Neuronal stem cell (in vitro differentiated cells): ENCODE measurements at regions not wholly inside any gene's neighbourhood (a gene's known extent, or its start where the extent isn't known, plus 50 kb on each side); places are given as distances from the start of the nearest gene placed in this dataset.

Source experiments
- DNase-seq: peaks from one replicate; pipeline ENCODE4 v3.0.0-alpha.2; 2013; ENCODE audit warnings: low spot score
- H2AFZ ChIP-seq: one replicate; pipeline ENCODE4 v1.6.1; 2013; ENCODE audit warnings: mild to moderate bottlenecking, low read length, inconsistent platforms
- H2AK5ac ChIP-seq: 2 replicates; pipeline ENCODE4 v1.6.1; 2013; ENCODE audit warnings: low read depth, mild to moderate bottlenecking, inconsistent platforms, low read length, moderate library complexity, mixed read lengths
- H2BK120ac ChIP-seq: 2 replicates; pipeline ENCODE4 v1.6.1; 2013; ENCODE audit warnings: low read depth, mild to moderate bottlenecking, inconsistent platforms, low read length, moderate library complexity, mixed read lengths
- H2BK12ac ChIP-seq: one replicate; pipeline ENCODE4 v1.6.1; 2013; ENCODE audit warnings: low read length, inconsistent platforms
- H2BK15ac ChIP-seq: 2 replicates; pipeline ENCODE4 v1.6.1; 2013; ENCODE audit warnings: mild to moderate bottlenecking, low read length, inconsistent platforms, mixed read lengths
- H2BK5ac ChIP-seq: one replicate; pipeline ENCODE4 v1.6.1; 2013; ENCODE audit warnings: inconsistent platforms, mild to moderate bottlenecking, low read length, moderate library complexity
- H3K14ac ChIP-seq: one replicate; pipeline ENCODE4 v1.6.1; 2013; ENCODE audit warnings: low read length, inconsistent platforms
- H3K18ac ChIP-seq: 2 replicates; pipeline ENCODE4 v1.6.1; 2013; ENCODE audit warnings: low read length, inconsistent platforms
- H3K23ac ChIP-seq: 2 replicates; pipeline ENCODE4 v1.6.1; 2013; ENCODE audit warnings: low read depth, mild to moderate bottlenecking, mixed read lengths, low read length, inconsistent platforms; ENCODE audit not compliant: poor library complexity
- H3K27ac ChIP-seq: replicated peaks from 3 replicates; pipeline ENCODE4 v1.5.1; 2013; ENCODE audit warnings: low read length, inconsistent platforms
- H3K27me3 ChIP-seq, 3 experiments: 2 replicates each; pipeline ENCODE4 v1.6.1; 2013; ENCODE audit warnings: low read length in 3 of 3, mild to moderate bottlenecking in 2 of 3, inconsistent platforms in 1 of 3, low read depth in 1 of 3, mixed read lengths in 1 of 3, moderate library complexity in 1 of 3; ENCODE audit not compliant: control insufficient read depth in 3 of 3, insufficient read depth in 3 of 3
- H3K36me3 ChIP-seq, 2 donors: replicated peaks in 1 of 2; 2 replicates each; pipeline ENCODE4 v1.6.1; 2013; ENCODE audit warnings: low read length in 2 of 2; ENCODE audit not compliant: control insufficient read depth in 2 of 2, insufficient read depth in 2 of 2
- H3K4ac ChIP-seq: 2 replicates; pipeline ENCODE4 v1.6.1; 2013; ENCODE audit warnings: inconsistent platforms, mild to moderate bottlenecking, low read length, moderate library complexity
- H3K4me1 ChIP-seq, 2 donors: 1 replicate in 1 of 2; 2 replicates in 1 of 2; pipeline ENCODE4 v1.6.1; 2013; ENCODE audit warnings: low read length in 2 of 2, low read depth in 1 of 2; ENCODE audit not compliant: control insufficient read depth in 2 of 2, insufficient read depth in 1 of 2
- H3K4me2 ChIP-seq: one replicate; pipeline ENCODE4 v1.6.1; 2013; ENCODE audit warnings: mild to moderate bottlenecking, low read length, inconsistent platforms; ENCODE audit not compliant: insufficient read depth, poor library complexity, severe bottlenecking
- H3K4me3 ChIP-seq, 2 donors: 2 replicates each; pipeline ENCODE4 v1.5.1; 2013; ENCODE audit warnings: low read length in 2 of 2, mild to moderate bottlenecking in 2 of 2, inconsistent platforms in 1 of 2, moderate library complexity in 1 of 2
- H3K79me1 ChIP-seq: one replicate; pipeline ENCODE4 v1.6.1; 2013; ENCODE audit warnings: low read depth, mild to moderate bottlenecking, inconsistent platforms, low read length, moderate library complexity
- H3K9ac ChIP-seq: one replicate; pipeline ENCODE4 v1.6.1; 2013; ENCODE audit warnings: mild to moderate bottlenecking, low read depth, low read length, inconsistent platforms; ENCODE audit not compliant: poor library complexity
- H3K9me3 ChIP-seq, 2 donors: replicated peaks in 1 of 2; 2 replicates each; pipeline versions ENCODE3 to v1.6.1; 2013; ENCODE audit warnings: low read length in 2 of 2, mild to moderate bottlenecking in 2 of 2, inconsistent platforms in 1 of 2, low read depth in 1 of 2, mixed read lengths in 1 of 2, moderate library complexity in 1 of 2; ENCODE audit not compliant: control insufficient read depth in 2 of 2, insufficient read depth in 1 of 2
- H4K8ac ChIP-seq: one replicate; pipeline ENCODE4 v1.6.1; 2013; ENCODE audit warnings: low read depth, mild to moderate bottlenecking, inconsistent platforms, low read length, moderate library complexity
- H4K91ac ChIP-seq: one replicate; pipeline ENCODE4 v1.6.1; 2013; ENCODE audit warnings: low read length, low read depth, mild to moderate bottlenecking, inconsistent platforms; ENCODE audit not compliant: poor library complexity
- WGBS, 2 donors: extraction: QIAGEN DNeasy Blood & Tissue Kit; methylation state at CpG; one replicate each; pipeline ENCODE4 v1.1.7; 2013; ENCODE audit warnings: missing lambda C conversion rate in 2 of 2, mixed read lengths in 1 of 2; ENCODE audit not compliant: insufficient read length in 2 of 2, insufficient replicate concordance in 1 of 2; ENCODE audit errors: extremely low coverage in 2 of 2; 5-methylcytosine and 5-hydroxymethylcytosine counted together

GRCh38 chr9:115952430-115953292 is 200.9 kb upstream of the PAPPA start:
- Histone ChIP-seq H3K4me1 (no peaks in the 10 kb centered on the region), H3K4me3 (no peak overlapping the region), H2AK5ac (no peak overlapping the region), H3K4me2 (no peak overlapping the region), H3K4ac (no peak overlapping the region), H3K18ac (no peak overlapping the region), H2BK120ac (no peak overlapping the region), H3K9me3 (no peaks in the 10 kb centered on the region), H2BK12ac (no peak overlapping the region), H4K91ac (no peak overlapping the region), H3K14ac (no peak overlapping the region), H2BK5ac (no peak overlapping the region), H3K23ac (no peak overlapping the region), H3K27me3 (no peaks in the 10 kb centered on the region), H3K9ac (no peak overlapping the region), H3K27ac (no peak overlapping the region), H4K8ac (no peak overlapping the region), H3K36me3 (no peaks in the 10 kb centered on the region), H2BK15ac (no peak overlapping the region), H3K79me1 (no peaks in the 10 kb centered on the region), H2AFZ (no peak overlapping the region)
- DNase-seq, result no peak
- no CpG with 5 or more reads among the region's 4 CpGs for WGBS, 2 donors

- no peak for DNase-seq
- Histone ChIP-seq H2AK5ac (no peak overlapping the region), H3K4ac (no peak overlapping the region), H3K79me1 (no peaks in the 10 kb centered on the region), H3K14ac (no peak overlapping the region), H2BK15ac (no peak overlapping the region), H3K9ac (no peak overlapping the region), H3K27ac (no peak overlapping the region), H3K9me3 (no peaks in the 10 kb centered on the region), H4K91ac (no peak overlapping the region), H3K27me3 (no peaks in the 10 kb centered on the region), H3K4me1 (no peaks in the 10 kb centered on the region), H2AFZ (no peak overlapping the region), H2BK5ac (no peak overlapping the region), H3K23ac (no peak overlapping the region), H3K4me3 (no peak overlapping the region), H2BK12ac (no peak overlapping the region), H4K8ac (no peak overlapping the region), H3K4me2 (no peak overlapping the region), H3K36me3 (no peaks in the 10 kb centered on the region), H2BK120ac (no peak overlapping the region), H3K18ac (no peak overlapping the region)
- no CpG with 5 or more reads among the region's 3 CpGs for WGBS, 2 donors
These were observed 197.2 kb upstream of the PAPPA start for GRCh38 chr9:115956371-115956770.

GRCh38 chr9:115957585-115957984 is 196.0 kb upstream of the PAPPA start:
- Histone ChIP-seq H2BK12ac (no peak overlapping the region), H3K4me3 (no peak overlapping the region), H3K27me3 (no peaks in the 10 kb centered on the region), H3K36me3 (no peaks in the 10 kb centered on the region), H2AK5ac (no peak overlapping the region), H3K27ac (no peak overlapping the region), H4K91ac (no peak overlapping the region), H3K18ac (no peak overlapping the region), H3K4me1 (no peaks in the 10 kb centered on the region), H2BK120ac (no peak overlapping the region), H3K4me2 (no peak overlapping the region), H3K23ac (no peak overlapping the region), H3K9ac (no peak overlapping the region), H2BK15ac (no peak overlapping the region), H4K8ac (no peak overlapping the region), H3K4ac (no peak overlapping the region), H2AFZ (peak overlapping the region; percentile 25), H3K79me1 (no peaks in the 10 kb centered on the region), H3K14ac (no peak overlapping the region), H3K9me3 (no peaks in the 10 kb centered on the region), H2BK5ac (no peak overlapping the region)
- no peak for DNase-seq
- no CpG with 5 or more reads among the region's 2 CpGs for WGBS, 2 donors

GRCh38 chr9:115964710-115965347 is 188.8 kb upstream of the PAPPA start:
- no peak overlapping the region for H4K8ac ChIP-seq
- no peak overlapping the region for H3K4me2 ChIP-seq
- no peaks in the 10 kb centered on the region for H3K36me3 ChIP-seq
- no peak overlapping the region for H3K4ac ChIP-seq
- DNase-seq, result no peak
- H2BK15ac ChIP-seq, result no peak overlapping the region
- H3K79me1 ChIP-seq, result no peaks in the 10 kb centered on the region
- H3K14ac ChIP-seq, result no peak overlapping the region
- no peak overlapping the region for H2BK12ac ChIP-seq
- H3K4me3 ChIP-seq, result no peak overlapping the region
- H3K27me3 ChIP-seq, result no peaks in the 10 kb centered on the region
- no peak overlapping the region for H2BK120ac ChIP-seq
- H2AK5ac ChIP-seq, result no peak overlapping the region
- no peak overlapping the region for H3K23ac ChIP-seq
- WGBS, 2 donors, result no CpG with 5 or more reads among the region's 3 CpGs
- no peak overlapping the region for H3K9ac ChIP-seq
- H2AFZ ChIP-seq, result no peak overlapping the region
- H3K27ac ChIP-seq, result no peak overlapping the region
- peaks cover 0 to 4% of the 10 kb centered on the region in 2 donors for H3K4me1 ChIP-seq
- H2BK5ac ChIP-seq, result no peak overlapping the region
- no peak overlapping the region for H4K91ac ChIP-seq
- H3K18ac ChIP-seq, result no peak overlapping the region
- H3K9me3 ChIP-seq, result peaks cover 0 to 5% of the 10 kb centered on the region in 2 donors
